HG03432 (cell line): ENCODE measurements at regions not wholly inside any gene's neighbourhood (a gene's known extent, or its start where the extent isn't known, plus 50 kb on each side); places are given as distances from the start of the nearest gene placed in this dataset.
"Not testable (repeated sequence)": the region's sequence is repeated elsewhere in the genome, so short reads cannot be mapped to it uniquely, and the experiment has no call there.

Experiments used
- ATAC-seq: cut with Tn5 transposase; IDR thresholded peaks from one replicate; pipeline ENCODE4 v1.9.1; 2021; ENCODE audit warnings: mild to moderate bottlenecking, moderate library complexity; ENCODE audit not compliant: unreplicated experiment

DNA sequence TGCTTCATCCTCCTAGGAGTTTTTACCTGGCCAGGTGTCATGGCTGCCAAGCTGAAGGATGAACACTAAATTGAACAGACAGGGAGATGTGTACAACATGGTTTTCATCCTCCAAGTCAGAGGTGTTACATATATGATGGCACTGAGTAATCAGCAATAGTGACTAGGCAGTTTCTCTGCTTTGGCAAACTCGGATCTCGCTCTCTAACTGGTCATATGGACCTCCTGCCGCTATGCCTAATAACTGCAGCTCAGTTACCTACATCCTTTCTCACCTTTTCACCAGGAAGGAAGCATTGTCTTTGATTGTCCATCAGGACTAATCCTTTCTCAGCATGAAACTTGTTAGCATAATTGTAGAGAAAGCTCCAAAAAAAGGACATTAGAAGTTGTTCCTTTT is 175.9 kb upstream of the PLSCR5 start:
- ATAC-seq: no peak

DNA sequence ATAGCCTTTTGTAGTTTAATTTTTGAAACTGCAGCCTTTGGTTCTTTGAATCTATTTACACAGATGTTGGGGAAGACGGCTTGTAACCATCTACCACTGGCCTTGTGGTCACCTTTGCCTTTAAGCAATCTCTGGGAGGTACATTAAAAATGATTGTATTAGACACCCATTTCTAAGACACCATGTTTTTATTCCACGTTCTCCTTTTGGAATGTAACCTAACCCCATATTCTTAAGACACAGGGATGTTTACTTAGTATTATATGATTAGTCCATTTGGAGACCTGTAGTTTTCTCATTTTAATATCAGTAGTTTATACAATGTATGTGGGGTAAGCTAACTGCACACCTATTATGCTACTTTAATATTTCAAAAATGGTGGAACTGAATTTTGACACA is 175.1 kb upstream of the PLSCR5 start:
- no peak for ATAC-seq

DNA sequence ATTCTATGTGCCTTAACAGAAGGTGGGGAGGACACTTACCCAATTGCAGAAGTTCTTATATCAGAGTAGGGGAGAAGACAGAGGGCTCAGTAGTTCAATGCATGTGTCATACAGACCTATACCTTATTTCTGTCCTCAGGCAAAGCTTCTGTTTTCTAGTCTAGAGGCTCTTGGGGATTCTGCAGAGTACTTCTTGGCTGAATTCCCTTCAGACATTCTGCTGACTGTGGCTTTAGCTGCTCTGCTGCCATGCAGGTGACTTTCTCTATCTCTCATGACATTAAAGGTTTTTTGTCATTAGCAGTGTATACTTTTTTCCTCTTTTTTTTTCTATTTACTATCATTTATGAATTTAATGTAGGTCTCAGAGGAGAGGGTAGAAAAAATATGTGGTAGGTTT is 172.8 kb upstream of the PLSCR5 start:
- no peak for ATAC-seq

DNA sequence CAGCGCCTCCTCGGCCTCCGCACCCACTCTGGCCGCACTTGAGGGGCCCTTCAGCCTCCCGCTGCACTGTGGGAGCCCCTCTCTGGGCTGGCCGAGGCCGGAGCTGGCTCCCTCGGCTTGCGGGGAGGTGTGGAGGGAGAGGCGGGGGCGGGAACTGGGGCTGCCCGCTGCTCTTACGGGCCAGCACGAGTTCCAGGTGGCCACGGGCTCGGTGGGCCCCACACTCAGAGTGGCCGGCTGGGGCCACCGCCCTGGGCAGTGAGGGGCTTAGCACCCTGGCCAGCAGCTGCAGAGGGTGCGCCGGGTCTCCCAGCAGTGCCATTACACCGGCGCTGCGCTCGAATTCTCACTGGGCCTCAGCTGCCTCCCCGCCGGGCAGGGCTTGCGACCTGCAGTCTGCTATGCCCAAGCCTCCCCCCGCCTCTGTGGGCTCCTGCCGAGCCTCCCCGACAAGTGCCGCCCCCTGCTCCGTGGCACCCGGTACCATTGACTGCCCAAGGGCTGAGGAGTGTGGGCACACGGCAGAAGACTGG is 167.1 kb upstream of the PLSCR5 start:
- no peak for ATAC-seq

DNA sequence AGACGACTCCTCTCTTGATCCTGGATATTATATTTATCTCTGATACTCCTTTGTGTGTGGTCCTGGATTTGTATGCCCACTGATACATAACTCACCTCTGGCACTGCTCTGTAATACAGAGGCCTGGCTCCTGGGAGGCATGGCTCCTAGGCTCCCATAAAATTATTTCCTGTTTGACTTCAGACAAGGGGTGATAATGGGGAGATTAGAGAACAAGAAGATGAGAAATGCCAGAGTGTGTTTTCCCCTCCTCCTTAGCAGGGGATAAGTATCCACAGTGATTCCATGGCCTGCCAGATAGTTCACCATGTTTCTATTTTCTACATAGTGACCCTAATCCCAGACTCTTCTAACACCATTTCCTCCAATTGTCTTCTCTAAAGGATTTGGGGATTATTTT is 165.7 kb upstream of the PLSCR5 start:
- no peak for ATAC-seq

DNA sequence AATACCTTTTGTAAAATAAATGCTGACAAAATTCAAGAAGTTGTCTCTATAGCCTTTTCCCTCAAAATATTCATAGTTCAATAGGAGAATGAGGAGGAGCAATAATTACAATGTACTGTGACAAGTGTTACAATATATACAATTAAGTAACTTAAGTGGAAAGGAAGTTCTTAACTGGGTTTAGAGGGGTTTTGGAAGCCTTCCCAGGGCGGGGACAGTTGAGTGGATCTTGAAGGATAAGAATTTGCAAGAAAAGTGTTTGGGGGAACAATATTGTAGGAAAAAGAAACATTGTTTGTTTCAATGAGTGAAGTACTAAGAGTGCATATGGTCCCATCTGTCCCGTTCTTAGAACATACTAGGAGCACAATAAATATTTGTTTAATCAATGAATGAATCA is 165.2 kb upstream of the PLSCR5 start:
- ATAC-seq: no peak

DNA sequence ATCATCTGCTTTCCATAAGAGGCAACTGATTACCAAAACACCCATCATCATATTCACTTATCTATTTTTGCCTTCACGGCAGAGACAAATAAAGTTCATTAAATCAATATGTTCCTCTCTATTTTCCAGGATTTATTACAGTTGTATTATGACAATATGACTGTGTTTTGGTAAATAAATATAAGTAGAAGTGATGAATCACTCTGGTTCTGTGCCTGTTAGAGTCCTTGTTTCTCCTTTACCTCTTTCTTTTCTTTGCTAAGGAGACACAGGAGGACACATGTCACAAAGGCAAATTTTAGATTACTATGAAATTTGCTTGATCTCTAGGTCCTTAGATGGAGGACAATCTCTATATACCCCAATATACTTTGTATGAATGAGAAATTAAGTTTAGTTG is 152.6 kb upstream of the PLSCR5 start:
- no peak for ATAC-seq

DNA sequence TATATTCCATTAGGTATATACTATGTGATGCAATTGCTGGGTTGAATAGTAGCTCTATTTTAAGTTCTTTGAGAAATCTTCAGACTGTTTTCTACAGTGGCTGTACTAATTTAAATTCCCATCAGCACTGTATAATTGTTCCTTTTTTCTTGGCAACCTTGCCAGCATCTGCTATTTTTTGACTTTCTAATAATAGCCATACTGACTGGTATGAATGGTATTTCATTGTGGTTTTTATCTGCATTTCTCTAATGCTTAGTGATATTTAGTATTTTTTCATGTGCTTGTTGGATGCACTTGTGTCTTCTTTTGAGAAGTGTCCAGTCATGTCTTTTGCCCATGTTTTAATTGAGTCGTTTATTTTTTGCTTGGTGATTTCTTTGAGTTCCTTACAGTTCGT is 145.1 kb upstream of the PLSCR5 start:
- ATAC-seq: no peak

DNA sequence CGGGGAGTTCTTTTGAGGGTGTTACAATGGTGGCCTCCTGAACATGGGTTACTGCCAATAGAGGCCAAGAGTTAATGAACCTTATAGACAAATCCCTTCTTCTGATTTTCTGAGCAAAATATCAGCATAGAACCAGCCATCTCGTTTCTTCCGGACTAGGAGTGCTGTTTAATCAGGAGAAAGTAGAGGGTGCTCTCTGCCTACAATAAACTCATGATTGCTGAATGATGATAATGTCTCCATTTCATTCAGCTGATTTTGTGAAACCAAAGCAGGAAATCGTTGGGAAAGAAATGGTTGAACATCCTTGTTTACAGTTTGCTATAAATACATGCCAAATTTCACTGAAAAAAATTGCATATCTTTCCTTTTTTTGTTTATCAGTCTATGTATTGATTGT is 142.8 kb upstream of the PLSCR5 start:
- no peak for ATAC-seq

DNA sequence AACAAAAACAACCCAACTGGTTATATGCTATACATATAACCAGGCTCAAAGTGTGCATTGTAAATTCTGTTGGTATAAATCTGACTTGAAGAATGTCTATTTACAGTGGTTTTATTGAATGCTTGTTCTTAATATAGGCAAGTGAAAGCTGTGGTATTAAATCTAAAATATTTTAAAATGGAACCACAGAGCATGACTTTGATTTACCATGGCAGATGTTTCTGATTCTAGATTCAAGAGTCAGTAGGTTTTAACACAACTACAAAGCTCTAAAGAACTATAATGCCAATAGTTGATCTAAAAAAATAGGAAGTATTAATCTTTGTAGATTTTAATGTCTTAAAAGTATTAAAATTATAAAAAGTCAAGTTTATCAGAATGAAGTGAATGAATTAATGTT is 141.9 kb upstream of the PLSCR5 start:
- ATAC-seq: no peak

DNA sequence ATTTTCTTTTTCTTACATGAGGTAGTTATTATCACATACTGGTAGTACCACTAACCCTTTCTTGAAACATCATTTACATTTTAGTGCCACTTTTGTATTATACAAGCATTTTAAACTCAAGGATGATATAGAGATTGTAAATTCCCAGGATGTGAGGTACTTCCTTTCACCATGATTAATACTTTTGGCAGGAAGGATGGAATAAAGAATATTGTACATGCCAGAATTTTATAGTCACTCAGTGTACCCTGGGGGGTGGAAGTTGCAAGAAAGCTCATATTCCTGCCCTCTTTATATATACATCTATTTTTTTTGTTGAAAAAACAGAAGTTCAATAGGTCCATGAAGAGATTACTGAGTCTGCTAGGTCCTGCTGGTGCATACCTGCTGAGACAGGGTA is 141.0 kb upstream of the PLSCR5 start:
- no peak for ATAC-seq

DNA sequence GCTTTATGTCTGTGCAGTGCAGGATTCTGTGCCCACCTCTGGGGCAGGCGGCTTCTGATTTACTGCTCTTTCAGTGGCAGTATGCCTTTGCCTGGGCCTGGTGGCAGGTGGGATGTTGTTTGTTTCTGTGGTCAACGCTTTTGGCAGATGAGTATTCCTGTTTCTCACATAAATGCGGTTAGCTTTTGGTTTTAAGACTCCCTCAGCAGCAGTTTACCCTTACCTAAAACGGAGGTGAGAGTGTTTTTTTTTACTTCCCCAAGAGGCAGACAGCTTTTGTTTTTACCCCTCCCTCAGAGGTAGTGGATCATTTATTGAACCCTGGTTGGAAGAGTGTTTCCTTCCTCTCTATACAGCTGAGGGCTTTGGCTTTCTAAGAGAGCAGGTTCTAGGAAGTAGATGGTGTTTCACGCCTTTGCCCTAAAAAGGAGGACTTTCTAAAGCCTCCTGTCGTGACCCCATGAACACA is 134.1 kb upstream of the PLSCR5 start:
- ATAC-seq: peak; percentile 60

DNA sequence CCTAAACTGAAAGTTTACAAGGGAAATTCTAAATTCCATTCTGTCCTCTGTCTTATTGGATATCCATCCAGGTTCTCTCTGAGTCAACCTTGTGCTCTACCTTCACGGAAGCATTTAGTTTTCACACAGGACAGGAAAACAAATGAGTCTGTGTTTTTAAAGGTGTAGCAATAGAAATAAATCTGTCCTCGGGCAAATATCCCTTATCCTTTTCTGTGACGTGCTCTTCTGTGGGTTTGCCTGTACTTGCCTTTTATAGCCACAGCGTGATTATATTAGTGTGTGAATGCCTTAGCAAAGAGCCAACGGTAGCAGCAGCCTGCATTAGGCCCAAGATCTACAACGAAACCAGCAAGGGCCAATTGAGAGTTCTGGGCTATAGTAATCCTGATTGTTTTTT is 127.2 kb upstream of the PLSCR5 start:
- ATAC-seq: no peak

DNA sequence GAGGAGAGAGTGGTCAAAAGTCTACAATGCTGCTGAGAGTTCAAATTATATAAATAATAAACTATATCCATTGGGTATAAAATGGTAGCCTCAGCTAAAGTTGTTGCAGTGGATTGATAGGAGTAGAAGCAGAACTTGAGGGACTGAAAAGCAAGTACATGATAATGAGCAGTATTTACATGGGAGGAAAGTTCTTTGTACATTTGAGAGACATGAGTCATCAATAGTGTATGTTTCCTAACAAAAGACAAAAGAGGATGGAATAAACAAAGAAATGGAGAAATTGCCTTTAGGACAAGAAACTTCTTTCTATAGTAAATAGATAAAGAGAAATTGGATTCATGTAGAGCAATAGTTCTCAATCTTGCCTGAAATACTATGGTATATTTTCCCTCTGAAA is 110.0 kb upstream of the PLSCR5 start:
- ATAC-seq: no peak

DNA sequence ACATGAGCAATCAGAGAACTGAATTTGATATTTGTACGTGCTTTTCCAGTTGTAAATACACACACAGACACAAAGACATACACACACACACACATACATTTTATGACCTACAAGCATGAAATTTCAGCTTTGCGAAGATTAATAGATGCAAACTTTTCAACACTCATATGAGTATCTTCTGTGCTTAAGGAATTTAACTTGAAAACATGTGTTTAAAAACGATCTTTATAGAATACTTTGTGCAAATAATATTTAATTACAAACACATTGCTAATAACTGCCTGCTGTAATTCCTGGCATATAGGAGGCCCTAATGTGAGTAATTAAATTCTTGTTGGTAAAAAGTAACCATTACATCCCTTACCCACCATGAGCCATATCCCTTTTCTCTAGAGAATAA is 107.7 kb upstream of the PLSCR5 start:
- no peak for ATAC-seq

DNA sequence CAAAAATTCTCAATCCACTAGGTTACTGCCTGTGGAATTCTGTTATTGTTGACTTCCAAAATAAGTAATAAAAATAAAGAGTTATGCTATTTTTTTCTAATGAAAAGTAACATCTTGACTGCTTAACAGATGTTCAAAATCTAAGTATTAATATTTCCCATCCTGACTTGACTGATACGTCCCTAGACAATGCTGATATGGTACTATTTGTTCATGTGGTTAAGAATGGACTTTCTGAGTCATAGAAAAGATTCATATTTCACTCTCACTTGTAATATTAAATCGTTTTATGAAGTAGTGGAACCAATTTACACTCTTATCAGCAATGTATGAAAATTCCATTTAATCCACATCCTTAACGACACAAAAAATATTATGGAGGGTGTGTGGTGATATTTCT is 104.8 kb upstream of the PLSCR5 start:
- ATAC-seq: no peak

DNA sequence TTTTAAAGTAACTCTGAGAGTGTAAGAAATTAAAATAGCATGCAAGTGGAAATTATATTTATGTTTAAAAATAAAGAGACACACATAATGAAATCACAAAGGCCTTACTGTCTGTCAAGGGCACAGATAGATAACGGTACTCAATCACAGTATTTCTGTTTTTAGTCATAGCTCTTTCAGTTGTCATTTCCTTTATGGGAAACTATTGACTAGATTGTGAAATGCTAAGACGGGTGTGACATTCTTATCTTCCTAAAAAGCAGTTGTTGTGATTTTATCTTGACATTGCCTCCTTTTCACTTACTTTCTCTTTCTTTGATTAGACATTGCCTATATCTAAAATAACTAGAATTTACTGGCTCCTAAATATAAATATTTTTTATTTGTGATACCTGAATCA is 100.1 kb upstream of the PLSCR5 start:
- ATAC-seq: peak; percentile 89

DNA sequence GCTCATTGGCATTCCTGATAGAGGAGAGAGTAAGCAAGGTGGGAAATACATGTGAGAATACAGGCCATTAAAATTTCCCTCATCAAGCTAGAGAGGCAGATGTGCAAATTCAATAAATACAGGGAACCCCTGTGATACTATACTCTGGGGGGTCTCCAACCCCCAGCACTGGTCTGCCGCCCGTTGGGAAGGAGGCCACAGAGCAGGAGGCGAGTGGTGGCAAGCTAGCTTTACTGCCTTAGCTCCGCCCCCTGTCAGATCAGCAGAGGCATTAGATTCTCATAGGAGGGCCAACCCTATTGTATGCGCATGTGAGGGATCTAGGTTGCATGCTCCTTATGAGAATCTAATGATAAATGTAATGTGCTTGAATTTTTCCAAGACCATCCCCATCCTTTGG is 97.1 kb upstream of the PLSCR5 start:
- ATAC-seq: no peak

DNA sequence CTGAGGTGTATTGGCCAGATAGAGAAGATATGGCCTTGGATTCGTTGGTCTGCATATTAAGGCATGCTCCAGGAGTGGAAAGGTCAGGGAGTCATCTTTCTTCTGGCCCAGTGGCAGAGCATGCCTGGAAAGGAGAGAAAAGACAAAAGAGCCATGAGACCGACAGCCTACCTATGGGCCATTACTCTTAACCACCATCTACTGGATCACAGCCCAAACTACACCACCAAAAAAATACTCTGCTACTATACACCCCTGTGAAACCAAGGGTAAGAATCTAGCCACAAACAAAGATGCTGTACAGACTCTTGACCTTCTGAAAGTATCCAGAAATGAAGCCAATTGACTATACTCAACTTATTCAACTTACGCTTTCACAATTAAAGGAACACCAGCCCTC is 96.1 kb upstream of the PLSCR5 start:
- ATAC-seq: no peak

DNA sequence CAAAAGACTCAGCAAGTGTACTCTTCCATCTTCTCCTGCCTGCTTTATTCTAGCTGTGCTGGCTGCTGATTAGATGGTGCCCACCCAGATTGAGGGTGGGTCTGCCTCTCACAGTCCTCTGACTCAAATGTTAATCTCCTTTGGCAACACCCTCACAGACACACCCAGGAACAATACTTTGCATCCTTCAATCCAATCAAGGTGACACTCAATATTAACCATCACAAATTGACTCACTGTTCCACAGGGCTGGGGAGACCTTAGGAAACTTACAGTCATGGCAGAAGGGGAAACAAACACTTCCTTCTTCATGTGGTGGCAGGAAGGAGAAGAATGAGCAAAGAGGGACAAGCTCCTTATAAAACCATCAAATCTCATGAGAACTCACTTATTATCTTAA is 94.9 kb upstream of the PLSCR5 start:
- ATAC-seq: not testable (repeated sequence)

DNA sequence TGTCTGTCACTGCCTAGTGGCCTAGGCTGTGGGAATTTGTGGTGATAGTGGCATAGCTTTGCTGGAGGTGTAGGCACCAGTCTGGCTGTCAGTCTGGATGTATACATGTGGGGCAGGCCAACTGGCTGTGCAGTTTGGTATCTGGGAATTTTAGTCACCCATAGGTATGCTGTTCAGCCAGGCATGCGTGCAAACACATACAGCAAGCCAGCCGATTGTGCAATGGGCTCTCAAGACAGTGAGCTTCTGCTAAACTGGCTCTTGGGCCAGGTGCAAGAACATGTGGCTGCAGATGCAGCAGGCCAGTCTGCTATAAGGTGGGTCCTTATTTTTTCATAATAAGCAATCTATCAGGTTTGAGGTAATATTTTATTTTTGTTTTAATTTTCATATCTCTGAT is 87.1 kb upstream of the PLSCR5 start:
- no peak for ATAC-seq

DNA sequence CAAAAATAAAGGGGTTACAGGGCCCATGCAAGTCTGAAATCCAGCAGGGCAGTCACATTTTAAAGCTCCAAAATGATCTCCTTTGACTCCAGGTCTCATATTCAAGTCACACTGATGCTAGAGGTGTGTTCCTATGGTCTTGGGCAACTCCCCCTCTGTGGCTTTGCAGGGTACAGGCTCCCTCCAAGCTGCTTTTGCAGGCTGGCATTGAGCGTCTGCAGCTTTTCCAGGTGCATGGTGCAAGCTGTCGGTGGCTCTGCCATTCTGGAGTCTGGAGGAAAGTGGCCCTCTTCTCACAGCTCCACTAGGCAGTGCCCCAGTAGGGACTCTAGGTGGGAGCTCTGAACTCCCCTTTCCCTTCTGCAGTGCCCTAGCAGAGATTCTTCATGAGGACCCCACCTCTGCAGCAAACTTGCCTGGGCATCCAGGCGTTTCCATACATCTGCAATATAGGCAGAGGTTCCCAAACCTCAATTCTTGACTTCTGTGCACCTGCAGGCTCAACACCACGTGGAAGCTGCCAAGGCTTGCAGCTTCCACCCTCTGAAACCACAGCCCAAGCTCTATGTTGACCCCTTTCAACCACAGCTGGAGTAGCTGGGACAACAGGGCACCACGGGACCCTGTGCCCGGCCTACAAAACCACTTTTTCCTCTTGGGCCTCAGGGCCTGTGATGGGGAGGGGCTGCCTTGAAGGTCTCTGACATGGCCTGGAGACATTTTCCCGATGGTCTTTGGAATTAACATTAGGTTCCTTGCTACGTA is 80.1 kb upstream of the PLSCR5 start:
- no peak for ATAC-seq

DNA sequence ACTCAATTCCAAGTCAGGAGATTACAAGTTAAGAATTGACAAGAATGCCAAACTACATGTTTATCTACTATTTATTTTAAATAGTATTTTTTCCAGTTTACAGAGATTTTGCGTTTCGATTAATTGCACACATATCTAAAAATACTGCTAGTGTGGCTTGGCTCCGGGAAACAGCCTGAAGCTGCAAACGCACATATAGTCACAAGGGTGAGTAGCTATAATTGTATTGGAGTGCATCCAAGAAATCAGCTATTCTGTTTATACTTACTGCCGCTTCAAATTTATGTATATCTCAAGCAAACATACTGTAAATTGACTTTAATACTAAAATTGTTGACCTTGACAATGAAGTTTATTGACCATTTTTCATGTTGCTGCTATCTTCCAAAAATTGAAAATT is 77.0 kb upstream of the PLSCR5 start:
- ATAC-seq: no peak
